Spleen (tissue), 11 donors: ENCODE measurements at regions not wholly inside any gene's neighbourhood (a gene's known extent, or its start where the extent isn't known, plus 50 kb on each side); places are given as distances from the start of the nearest gene placed in this dataset.

Experiments
- DNase-seq: peaks from one replicate; pipeline ENCODE4 v3.0.0-alpha.2; 2020
- H3K27ac ChIP-seq, 8 donors: fragments of 200-600 bp; sonication (generic) in 7 of 8; 1 replicate in 4 of 8; 2 replicates in 4 of 8; pipeline versions ENCODE4 v1.5.0 to v1.8.0; 2016 to 2021; ENCODE audit warnings: inconsistent platforms in 4 of 8, mild to moderate bottlenecking in 4 of 8, moderate library complexity in 1 of 8
- H3K27me3 ChIP-seq, 7 donors: fragments of 200-600 bp; sonication (generic) in 6 of 7; replicated peaks in 1 of 7; 1 replicate in 4 of 7; 2 replicates in 3 of 7; pipeline versions ENCODE4 v1.5.0 to v1.8.0; 2016 to 2021; ENCODE audit warnings: inconsistent platforms in 3 of 7, mild to moderate bottlenecking in 1 of 7
- H3K36me3 ChIP-seq, 6 donors: fragments of 200-600 bp; sonication (generic) in 5 of 6; 1 replicate in 4 of 6; 2 replicates in 2 of 6; pipeline versions ENCODE4 v1.5.0 to v1.8.0; 2016 to 2021; ENCODE audit warnings: inconsistent platforms in 2 of 6
- H3K4me1 ChIP-seq, 6 donors: fragments of 200-600 bp; sonication (generic) in 5 of 6; 1 replicate in 3 of 6; 2 replicates in 3 of 6; pipeline versions ENCODE4 v1.5.0 to v1.8.0; 2016 to 2021; ENCODE audit warnings: inconsistent platforms in 3 of 6
- H3K4me3 ChIP-seq, 8 donors: fragments of 200-600 bp; sonication (generic) in 7 of 8; 1 replicate in 4 of 8; 2 replicates in 4 of 8; pipeline versions ENCODE4 v1.5.0 to v1.8.0; 2016 to 2021; ENCODE audit warnings: inconsistent platforms in 4 of 8, mild to moderate bottlenecking in 4 of 8, moderate library complexity in 2 of 8
- H3K9me3 ChIP-seq, 8 donors: fragments of 200-600 bp; sonication (generic) in 7 of 8; 1 replicate in 4 of 8; 2 replicates in 4 of 8; pipeline versions ENCODE4 v1.5.0 to v1.8.0; 2016 to 2021; ENCODE audit warnings: inconsistent platforms in 4 of 8
- CTCF ChIP-seq, 11 experiments: fragments of 200-600 bp in 7 of 11; fragments of 450-650 bp in 4 of 11; sonication (generic) in 4 of 11; IDR thresholded peaks in 8 of 11; conservative IDR thresholded peaks in 3 of 11; 1 replicate in 7 of 11; 2 replicates in 4 of 11; pipeline versions ENCODE4 v1.4.0 to v1.8.0; 2016 to 2021; ENCODE audit warnings: antibody characterized with exemption in 11 of 11, inconsistent platforms in 4 of 11, mild to moderate bottlenecking in 1 of 11
- POLR2A ChIP-seq, 3 donors: fragments of 450-650 bp; IDR thresholded peaks; one replicate each; pipeline ENCODE4 v1.5.1; 2017; ENCODE audit warnings: antibody characterized with exemption in 3 of 3, mild to moderate bottlenecking in 1 of 3
- POLR2AphosphoS5 ChIP-seq, 3 donors: sonication (generic); formaldehyde crosslinking; IDR thresholded peaks; one replicate each; pipeline ENCODE4 v1.5.1; 2017; ENCODE audit warnings: antibody characterized with exemption in 3 of 3
- WGBS, 5 donors: extraction: QIAGEN DNeasy Blood & Tissue Kit in 3 of 5; methylation state at CpG; one replicate each; pipeline versions ENCODE4 v1.1.5 to v1.1.7; 2013 to 2018; 5-methylcytosine and 5-hydroxymethylcytosine counted together
- intact Hi-C: fragments of 100-400 bp; cut with DNase I; formaldehyde crosslinking; loops from one replicate; pipeline ENCODE4 v1.15.0; 2023; ENCODE audit warnings: low total_unique reads
- donor health status: healthy with polysubstance abuse.
- donor health status: DM: no; HTN: no; CAD: no; lungs with moderate emphysema.
- donor health status: DM: no; HTN: no; CAD: no.
- donor health status: Bipolar disorder and iron deficiency.
- donor health status: healthy.
- donor health status: DM: no; HTN: no; CAD: no.
- donor health status: DM: yes; HTN: yes; CAD: no.

DNA sequence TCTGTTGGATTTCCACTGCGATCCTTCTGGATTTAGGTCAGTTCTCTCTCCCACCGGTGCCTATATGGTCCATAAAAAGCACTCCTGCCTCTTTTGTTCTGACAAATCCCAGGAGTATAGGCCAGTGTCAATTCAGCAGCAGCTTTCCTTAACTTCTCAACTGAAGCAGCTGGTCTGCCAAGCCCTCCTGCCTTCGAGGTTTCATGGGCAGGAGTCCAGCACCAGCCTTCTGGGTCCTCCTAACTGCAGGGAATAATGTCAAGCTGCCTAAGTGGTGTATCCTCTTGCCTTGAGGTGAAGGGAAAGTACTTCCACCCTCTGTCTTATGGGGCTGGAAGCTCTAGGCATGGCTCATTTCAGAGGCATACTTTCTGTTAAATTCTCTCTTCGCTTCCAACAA is 149.4 kb upstream of the NCAM1 start:
- WGBS, 5 donors = 67 to 84% (median 76%) methylated on average over 4 of the region's 4 CpGs
- no peak for TF ChIP-seq POLR2A (IDR thresholded peaks at IDR 0.05)
- no peak for TF ChIP-seq CTCF (IDR thresholded peaks at IDR 0.05 in 8 of 11, conservative IDR thresholded peaks at IDR 0.05 in 3 of 11)
- H3K27ac ChIP-seq = no peak overlapping the region
- H3K36me3 ChIP-seq = no peaks in the 10 kb centered on the region
- peaks cover 0 to 8% (median 0%) of the 10 kb centered on the region in 8 donors for H3K9me3 ChIP-seq
- no peaks in the 10 kb centered on the region for H3K27me3 ChIP-seq
- intact Hi-C loops = no loop called here
- H3K4me3 ChIP-seq = no peak overlapping the region
- no peak for DNase-seq
- H3K4me1 ChIP-seq = no peaks in the 10 kb centered on the region

GRCh38 chr11:112812729-112813128 is 148.5 kb upstream of the NCAM1 start:
- TF ChIP-seq POLR2AphosphoS5 (IDR thresholded peaks at IDR 0.05) = no peak
- no peak for TF ChIP-seq CTCF (IDR thresholded peaks at IDR 0.05 in 8 of 11, conservative IDR thresholded peaks at IDR 0.05 in 3 of 11)
- TF ChIP-seq POLR2A (IDR thresholded peaks at IDR 0.05) = no peak
- no peaks in the 10 kb centered on the region for H3K4me1 ChIP-seq
- DNase-seq = no peak
- H3K4me3 ChIP-seq = no peak overlapping the region
- H3K27me3 ChIP-seq = no peaks in the 10 kb centered on the region
- 24 to 58% (median 41%) methylated on average over 2 of the region's 2 CpGs for WGBS, 5 donors
- H3K9me3 ChIP-seq = peaks cover 0 to 8% (median 0%) of the 10 kb centered on the region in 8 donors
- no peak overlapping the region for H3K27ac ChIP-seq
- no peaks in the 10 kb centered on the region for H3K36me3 ChIP-seq
- intact Hi-C loops = no loop called here

GRCh38 chr11:112814168-112814567 is 147.1 kb upstream of the NCAM1 start:
- peaks cover 0 to 8% (median 0%) of the 10 kb centered on the region in 8 donors for H3K9me3 ChIP-seq
- no peaks in the 10 kb centered on the region for H3K4me1 ChIP-seq
- TF ChIP-seq CTCF (IDR thresholded peaks at IDR 0.05 in 8 of 11, conservative IDR thresholded peaks at IDR 0.05 in 3 of 11) (no peak), POLR2A (IDR thresholded peaks at IDR 0.05) (no peak), POLR2AphosphoS5 (IDR thresholded peaks at IDR 0.05) (no peak)
- WGBS, 5 donors = 75 to 79% (median 77%) methylated on average over 4 of the region's 4 CpGs
- DNase-seq = no peak
- intact Hi-C loops = no loop called here
- H3K27ac ChIP-seq = no peak overlapping the region
- no peaks in the 10 kb centered on the region for H3K36me3 ChIP-seq
- no peak overlapping the region for H3K4me3 ChIP-seq
- no peaks in the 10 kb centered on the region for H3K27me3 ChIP-seq

DNA sequence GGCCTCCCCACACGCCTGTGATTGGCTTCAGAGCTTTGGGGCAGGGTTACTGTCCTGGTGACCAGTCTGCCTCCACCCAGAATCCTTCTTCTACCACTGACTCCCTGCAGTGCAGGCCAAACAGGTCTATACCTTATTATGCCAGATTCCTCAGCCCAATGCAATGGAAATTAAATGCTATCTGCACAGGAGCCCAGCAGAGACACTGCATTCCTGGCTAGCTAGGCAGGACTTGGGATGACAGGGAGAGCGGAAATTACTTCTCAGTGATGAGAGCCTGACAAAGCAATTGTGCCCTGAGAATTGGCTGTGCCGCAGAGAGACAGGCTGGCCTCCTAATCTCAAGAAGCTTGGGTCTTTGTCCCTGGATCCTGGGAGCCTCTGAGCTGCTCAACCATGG is 143.8 kb upstream of the NCAM1 start:
- H3K27me3 ChIP-seq = peaks cover 0 to 2% (median 0%) of the 10 kb centered on the region in 7 donors
- no peak overlapping the region for H3K4me3 ChIP-seq
- no peaks in the 10 kb centered on the region for H3K9me3 ChIP-seq
- TF ChIP-seq CTCF (IDR thresholded peaks at IDR 0.05 in 8 of 11, conservative IDR thresholded peaks at IDR 0.05 in 3 of 11) (no peak), POLR2A (IDR thresholded peaks at IDR 0.05) (no peak), POLR2AphosphoS5 (IDR thresholded peaks at IDR 0.05) (no peak)
- DNase-seq = no peak
- intact Hi-C loops = no loop called here
- H3K4me1 ChIP-seq = no peaks in the 10 kb centered on the region
- 61 to 85% (median 79%) methylated on average over 3 of the region's 3 CpGs for WGBS, 5 donors
- no peaks in the 10 kb centered on the region for H3K36me3 ChIP-seq
- no peak overlapping the region for H3K27ac ChIP-seq
